T-helper 2 cell treated with Interferon-gamma antibody and Interleukin-4, amounts not matched to agents 5 μg/mL and 100 μg/mL, for 36 hours (primary cell): ENCODE measurements at regions not wholly inside any gene's neighbourhood (a gene's known extent, or its start where the extent isn't known, plus 50 kb on each side); places are given as distances from the start of the nearest gene placed in this dataset.
"Not testable (repeated sequence)": the region's sequence is repeated elsewhere in the genome, so short reads cannot be mapped to it uniquely, and the experiment has no call there.

ENCODE experiments used
- DNase-seq: peaks from one replicate; pipeline ENCODE4 v3.0.0; 2021; ENCODE audit warnings: low spot score
- H3K27ac Mint-ChIP-seq: one replicate; pipeline ENCODE4 v1.8.0; 2021; ENCODE audit warnings: mild to moderate bottlenecking, mixed read lengths
- H3K27me3 Mint-ChIP-seq: one replicate; pipeline ENCODE4 v1.8.0; 2021; ENCODE audit warnings: low read depth, mixed read lengths
- H3K36me3 Mint-ChIP-seq: one replicate; pipeline ENCODE4 v1.8.0; 2021; ENCODE audit warnings: low read depth, mixed read lengths
- H3K4me1 Mint-ChIP-seq: one replicate; pipeline ENCODE4 v1.8.0; 2021; ENCODE audit warnings: low read depth, mixed read lengths
- H3K4me3 Mint-ChIP-seq: one replicate; pipeline ENCODE4 v1.8.0; 2022; ENCODE audit warnings: mild to moderate bottlenecking, moderate library complexity, mixed read lengths
- H3K9me3 Mint-ChIP-seq: one replicate; pipeline ENCODE4 v1.8.0; 2021; ENCODE audit warnings: mixed read lengths

DNA sequence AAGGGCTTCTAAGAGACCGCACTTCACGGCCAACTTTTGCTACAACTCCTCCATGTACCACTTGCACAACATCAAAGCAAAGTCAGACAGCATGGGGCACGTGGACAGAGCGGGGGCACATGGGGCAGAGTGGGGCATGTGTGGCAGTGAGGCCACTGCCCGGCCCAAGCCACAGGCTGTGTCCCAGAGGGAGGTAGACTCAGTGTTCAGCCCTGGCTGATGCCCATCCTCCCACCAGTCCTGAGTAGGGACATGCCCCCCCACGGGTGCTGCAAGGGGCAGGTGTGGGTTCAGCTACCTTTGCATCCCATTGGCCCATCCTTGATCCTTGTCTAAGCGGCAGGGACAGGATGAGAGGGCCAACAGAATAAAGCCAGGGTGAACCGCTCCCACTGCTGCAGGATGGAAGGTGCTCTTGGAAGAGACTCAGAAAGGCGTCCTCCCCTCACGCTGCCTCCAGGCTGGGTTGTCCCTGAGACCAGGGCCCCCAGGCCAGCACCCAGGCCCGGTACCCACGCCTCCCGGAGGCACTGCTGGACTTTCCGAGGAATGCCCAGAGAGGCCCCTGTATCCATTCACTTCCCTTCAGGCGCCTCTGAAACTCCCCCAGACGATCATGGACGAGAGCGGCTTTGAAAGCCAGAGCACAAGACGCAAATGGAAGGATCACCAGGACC, 218.2 kb downstream of the NDUFA10 start:
- no peaks in the 10 kb centered on the region for H3K36me3 Mint-ChIP-seq
- DNase-seq, result no peak
- H3K27me3 Mint-ChIP-seq, result no peaks in the 10 kb centered on the region
- no peaks in the 10 kb centered on the region for H3K4me1 Mint-ChIP-seq
- no peaks in the 10 kb centered on the region for H3K9me3 Mint-ChIP-seq
- H3K4me3 Mint-ChIP-seq, result no peak overlapping the region
- no peak overlapping the region for H3K27ac Mint-ChIP-seq

DNA sequence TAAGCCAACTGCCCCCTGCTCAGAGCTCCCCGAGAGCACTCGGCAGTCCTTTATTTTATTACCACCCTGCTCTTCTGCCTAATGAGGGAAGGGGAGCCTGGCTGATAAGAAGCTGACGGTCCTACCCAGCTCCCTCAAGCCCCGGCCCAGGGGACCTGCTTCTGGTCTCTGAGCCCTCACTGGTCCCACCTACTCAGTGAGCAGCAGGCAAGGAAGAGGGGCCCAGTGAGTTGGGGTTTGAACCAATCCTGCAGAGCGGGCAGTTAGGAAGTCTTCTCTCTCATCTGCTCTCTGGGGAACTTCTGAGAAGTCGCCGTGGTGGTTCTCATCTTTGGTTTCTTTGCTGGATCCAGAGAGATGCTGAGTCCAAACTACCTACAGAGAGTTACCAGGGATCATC, 218.9 kb downstream of the NDUFA10 start:
- Mint-ChIP-seq H3K36me3 (no peaks in the 10 kb centered on the region), H3K27me3 (no peaks in the 10 kb centered on the region)
- no peak for DNase-seq

DNA sequence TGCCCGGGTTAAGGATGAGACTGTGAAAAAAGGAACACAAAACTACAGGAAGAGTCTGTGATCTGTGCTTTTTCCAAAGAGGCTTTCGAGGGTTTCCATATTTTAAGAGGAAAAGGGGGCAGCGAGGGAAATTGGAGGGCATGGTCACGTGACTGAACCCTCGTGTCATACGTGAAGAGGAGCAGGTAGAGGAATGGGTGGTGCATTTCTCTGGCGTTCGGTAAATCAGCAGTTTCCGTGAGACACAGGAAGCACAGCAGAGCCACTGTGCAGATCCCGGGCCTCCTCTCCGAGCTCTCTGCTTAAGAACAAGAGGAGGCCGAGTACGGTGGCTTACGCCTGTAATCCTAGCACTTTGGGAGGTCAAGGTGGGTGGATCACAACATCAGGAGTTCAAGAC, 219.7 kb downstream of the NDUFA10 start:
- Mint-ChIP-seq H3K9me3 (no peaks in the 10 kb centered on the region), H3K27ac (no peak overlapping the region), H3K4me3 (no peak overlapping the region), H3K36me3 (no peaks in the 10 kb centered on the region), H3K4me1 (no peaks in the 10 kb centered on the region), H3K27me3 (no peaks in the 10 kb centered on the region)
- no peak for DNase-seq

More for the DNA sequence above, 218.9 kb downstream of the NDUFA10 start:
- Mint-ChIP-seq H3K9me3 (no peaks in the 10 kb centered on the region), H3K4me3 (no peak overlapping the region), H3K27ac (no peak overlapping the region), H3K4me1 (no peaks in the 10 kb centered on the region)

DNA sequence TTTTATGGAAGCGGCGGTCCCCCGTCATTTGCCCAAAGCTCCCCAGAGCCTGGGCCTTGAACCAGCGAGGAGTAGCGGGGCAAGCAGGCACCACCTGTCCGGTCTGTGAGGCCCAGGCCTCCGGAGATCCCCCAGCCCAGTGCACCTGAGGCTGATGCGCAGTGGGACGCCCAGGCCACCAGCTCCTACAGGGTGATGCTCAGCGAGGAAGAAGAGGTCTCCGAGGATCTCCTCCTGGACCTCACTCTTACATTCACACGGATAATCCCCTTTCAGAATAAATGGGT, 220.2 kb downstream of the NDUFA10 start:
- no peak overlapping the region for H3K4me3 Mint-ChIP-seq
- H3K27me3 Mint-ChIP-seq, result no peaks in the 10 kb centered on the region
- no peaks in the 10 kb centered on the region for H3K36me3 Mint-ChIP-seq
- no peaks in the 10 kb centered on the region for H3K4me1 Mint-ChIP-seq
- no peak overlapping the region for H3K27ac Mint-ChIP-seq
- no peak for DNase-seq
- H3K9me3 Mint-ChIP-seq, result no peaks in the 10 kb centered on the region

DNA sequence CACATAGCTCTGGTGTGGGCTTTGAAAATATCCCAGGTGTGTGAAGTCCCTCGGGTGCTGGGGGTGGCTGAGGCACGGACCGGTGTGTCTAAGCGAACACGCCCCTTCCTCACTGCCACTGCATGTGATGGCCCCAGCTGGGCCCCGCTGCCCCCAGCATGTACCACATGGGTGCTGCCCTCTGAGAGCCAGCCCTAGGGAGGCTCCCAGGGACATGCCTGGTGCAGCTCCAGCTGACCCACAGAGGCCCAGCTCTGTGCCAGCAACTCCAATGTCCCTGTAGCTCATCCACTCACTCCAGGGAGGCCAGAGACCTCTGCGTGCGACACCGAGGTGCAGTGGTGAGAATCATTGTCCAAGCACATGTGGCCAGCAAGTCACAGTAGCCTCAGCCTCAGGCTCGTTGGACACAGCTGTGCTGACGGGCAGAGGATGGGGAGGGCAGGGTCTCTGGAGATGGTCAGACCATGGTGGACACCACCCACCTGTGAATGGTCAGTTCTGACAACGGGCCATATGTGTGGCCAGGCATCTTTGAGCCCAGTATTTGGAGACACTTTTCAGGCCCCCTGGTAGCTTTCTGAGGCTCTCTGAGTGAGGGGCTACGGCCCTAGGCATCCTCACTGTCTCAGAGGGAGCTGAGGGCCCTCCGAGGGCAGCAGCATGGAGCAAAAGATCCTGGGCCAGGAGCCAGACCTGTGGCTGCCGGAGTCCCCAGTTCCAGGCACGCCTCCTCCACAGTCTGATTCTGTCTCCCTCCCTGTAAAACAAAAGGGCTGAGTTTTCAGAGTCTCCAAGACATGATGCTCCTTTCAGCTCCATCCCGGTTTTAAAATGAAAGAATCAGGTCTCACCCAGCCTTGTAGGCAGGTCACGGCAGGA, 220.7 kb downstream of the NDUFA10 start:
- Mint-ChIP-seq H3K9me3 (no peaks in the 10 kb centered on the region), H3K27ac (no peak overlapping the region), H3K4me1 (no peaks in the 10 kb centered on the region), H3K36me3 (no peaks in the 10 kb centered on the region), H3K4me3 (no peak overlapping the region), H3K27me3 (no peaks in the 10 kb centered on the region)
- DNase-seq, result no peak

DNA sequence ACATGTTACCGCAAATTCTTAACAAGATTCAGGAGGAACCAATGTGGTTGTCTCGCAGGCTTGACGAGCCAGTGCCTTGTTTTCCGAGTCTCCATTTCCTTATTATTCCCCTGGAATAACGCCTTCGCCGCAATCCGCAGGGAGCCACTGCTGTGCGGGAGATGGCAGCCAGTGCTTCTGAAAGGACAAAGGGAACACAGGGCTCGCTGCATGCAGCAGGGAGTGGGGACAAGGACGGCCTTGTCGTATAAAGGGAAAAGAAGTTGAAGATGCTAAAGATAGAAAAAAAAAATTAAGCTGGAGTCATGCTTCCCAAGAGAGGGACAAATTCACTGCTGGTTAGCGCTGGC, 221.4 kb downstream of the NDUFA10 start:
- no peaks in the 10 kb centered on the region for H3K9me3 Mint-ChIP-seq
- H3K27ac Mint-ChIP-seq, result no peak overlapping the region
- peaks cover under 1% of the 10 kb centered on the region for H3K27me3 Mint-ChIP-seq
- no peaks in the 10 kb centered on the region for H3K36me3 Mint-ChIP-seq
- no peaks in the 10 kb centered on the region for H3K4me1 Mint-ChIP-seq
- no peak overlapping the region for H3K4me3 Mint-ChIP-seq
- DNase-seq, result no peak

DNA sequence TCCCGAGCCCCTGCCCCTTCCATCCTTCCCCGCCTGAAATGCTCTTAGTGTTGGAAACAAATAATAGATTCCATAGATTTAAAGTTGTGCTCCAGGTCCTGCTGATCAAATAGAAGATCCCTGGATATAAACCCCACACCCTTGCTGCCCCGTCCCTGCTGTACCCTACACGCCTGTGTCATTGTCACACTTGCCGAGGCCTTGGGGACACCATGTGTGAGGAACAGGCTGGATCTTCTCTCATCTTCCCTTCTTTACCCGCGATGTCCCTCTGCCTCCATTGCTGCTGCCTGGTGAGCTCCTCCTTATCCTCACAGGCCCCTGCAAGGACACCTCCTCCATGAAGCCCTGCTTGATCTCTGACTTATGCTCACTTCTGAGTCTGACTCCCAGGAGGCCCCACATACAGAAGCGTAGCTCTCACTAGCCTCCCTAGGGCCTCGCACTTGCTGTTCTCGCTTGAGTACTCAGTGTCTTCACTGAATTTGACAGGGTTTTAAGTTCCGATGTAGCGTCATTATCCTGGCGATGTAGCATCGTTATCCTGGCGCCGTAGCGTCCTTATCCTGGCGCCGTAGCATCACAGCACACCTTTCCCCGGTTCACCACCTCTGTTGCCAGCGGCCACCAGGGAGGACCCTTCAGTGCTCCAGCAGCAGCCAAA, 221.9 kb downstream of the NDUFA10 start:
- Mint-ChIP-seq H3K4me3 (no peak overlapping the region), H3K27ac (no peak overlapping the region), H3K4me1 (no peaks in the 10 kb centered on the region), H3K27me3 (peaks cover 2% of the 10 kb centered on the region), H3K9me3 (no peaks in the 10 kb centered on the region), H3K36me3 (no peaks in the 10 kb centered on the region)
- DNase-seq, result no peak

DNA sequence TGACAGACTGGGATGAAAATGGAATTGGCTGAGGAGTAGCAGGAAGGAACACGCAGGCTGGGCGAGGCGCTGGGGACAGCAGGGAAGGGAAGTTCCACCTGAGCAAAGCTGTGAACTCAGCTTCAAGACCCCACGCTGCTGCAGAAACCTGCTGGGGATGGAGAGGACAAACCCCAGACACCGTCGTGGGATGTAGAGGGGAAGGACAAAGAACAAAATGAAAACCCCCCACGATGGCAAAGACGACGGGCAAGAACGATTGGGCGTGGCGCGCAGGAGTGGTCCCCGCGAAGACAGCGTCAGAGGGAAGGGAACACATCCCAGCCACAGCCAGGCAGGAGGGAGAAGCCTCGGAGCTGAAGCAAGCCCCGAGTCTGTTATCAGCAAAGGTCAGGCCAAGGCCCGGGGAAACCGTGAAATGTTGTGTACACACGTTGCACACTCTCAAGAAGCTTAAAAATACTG, 222.9 kb downstream of the NDUFA10 start:
- Mint-ChIP-seq H3K36me3 (no peaks in the 10 kb centered on the region), H3K9me3 (no peaks in the 10 kb centered on the region), H3K4me1 (no peaks in the 10 kb centered on the region), H3K4me3 (no peak overlapping the region), H3K27ac (no peak overlapping the region), H3K27me3 (peaks cover 7% of the 10 kb centered on the region)
- no peak for DNase-seq

DNA sequence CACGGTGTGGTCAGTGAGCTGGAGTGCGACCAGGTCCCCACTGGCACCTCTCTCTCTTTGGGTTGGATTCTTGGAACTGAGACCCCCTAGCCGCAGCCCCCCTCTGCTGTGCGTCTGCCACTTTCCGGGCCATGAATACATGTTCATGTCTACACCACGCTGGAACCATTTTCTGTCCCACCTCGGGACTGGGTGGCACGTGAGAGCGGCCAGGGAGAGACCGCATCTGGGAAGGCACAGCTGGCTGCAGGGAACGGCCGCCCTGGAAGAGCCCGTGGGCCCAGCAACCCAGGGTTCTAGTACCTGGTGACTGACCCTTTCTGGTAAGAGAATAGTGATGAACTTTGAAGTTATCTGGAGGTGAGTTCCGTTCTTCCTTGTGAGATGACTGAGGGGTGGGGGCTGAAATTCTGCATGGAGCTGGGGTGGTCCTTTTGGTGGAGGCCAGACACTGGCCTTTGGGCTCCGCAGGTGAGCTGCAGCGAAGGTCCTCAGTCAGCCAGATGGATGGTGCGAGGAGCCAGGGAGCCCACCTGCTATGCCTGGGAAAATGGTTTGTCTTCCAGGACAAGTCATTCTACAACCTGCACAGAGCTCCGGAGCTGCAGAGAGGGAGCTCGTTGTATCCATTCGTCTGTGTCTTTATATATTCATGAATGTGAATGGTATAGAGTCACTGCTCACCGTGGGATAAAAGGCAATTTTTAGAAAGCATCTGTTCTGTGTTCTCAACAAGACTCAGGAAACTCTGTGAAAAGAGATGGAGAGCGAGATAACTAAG, 223.5 kb downstream of the NDUFA10 start:
- Mint-ChIP-seq H3K27ac (no peak overlapping the region), H3K27me3 (peaks cover 9% of the 10 kb centered on the region), H3K9me3 (no peaks in the 10 kb centered on the region), H3K36me3 (no peaks in the 10 kb centered on the region), H3K4me3 (no peak overlapping the region), H3K4me1 (no peaks in the 10 kb centered on the region)
- no peak for DNase-seq

DNA sequence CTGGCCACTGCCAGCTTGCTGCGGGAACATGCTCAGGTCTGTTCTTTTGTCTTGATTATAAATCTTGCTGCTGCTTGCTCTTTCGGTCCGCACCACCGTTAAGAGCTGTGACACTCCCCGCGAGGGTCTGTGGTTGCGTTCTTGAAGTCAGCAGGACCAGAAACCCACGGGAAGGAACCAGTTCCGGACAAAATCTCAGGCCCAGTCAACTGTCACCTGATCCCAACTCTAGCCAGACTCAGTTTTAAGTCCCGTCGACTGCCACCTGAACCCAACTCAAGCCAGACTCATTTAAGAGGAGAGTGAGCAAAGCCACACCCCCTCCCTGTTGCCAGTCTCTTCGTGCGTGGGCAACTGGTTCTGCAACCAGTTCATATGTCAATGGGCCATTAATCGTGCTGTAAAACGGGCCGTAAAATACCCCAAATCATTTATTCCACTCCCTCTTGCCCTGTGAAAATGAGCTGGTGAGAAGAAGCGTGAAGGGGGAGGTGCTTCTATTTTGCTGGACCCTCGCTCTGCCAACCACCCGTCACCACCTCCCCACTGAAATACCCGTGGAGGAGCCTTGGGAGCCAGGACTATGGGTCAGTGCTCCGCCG, 224.3 kb downstream of the NDUFA10 start:
- Mint-ChIP-seq H3K4me3 (no peak overlapping the region), H3K27me3 (peaks cover 9% of the 10 kb centered on the region), H3K27ac (no peak overlapping the region), H3K9me3 (no peaks in the 10 kb centered on the region), H3K4me1 (no peaks in the 10 kb centered on the region), H3K36me3 (no peaks in the 10 kb centered on the region)
- DNase-seq, result no peak

DNA sequence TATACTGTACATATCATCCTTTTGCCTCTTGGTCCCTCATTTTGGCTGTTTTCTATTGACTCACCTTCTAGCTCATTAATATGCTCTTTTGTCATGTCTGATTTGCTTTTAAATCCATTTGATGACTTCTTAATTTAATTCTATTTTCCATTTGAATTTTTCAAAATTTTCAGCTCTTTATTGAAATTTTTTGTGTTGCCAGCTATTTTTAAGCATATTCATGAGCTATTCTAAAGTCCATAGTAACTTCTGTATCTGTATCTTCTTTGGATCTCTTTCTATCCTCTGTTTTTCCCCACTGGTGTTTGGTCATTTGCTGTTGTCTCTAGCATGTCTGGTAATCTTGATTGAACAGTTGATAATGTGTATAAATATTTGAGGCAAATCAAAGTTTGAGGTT, 227.8 kb downstream of the NDUFA10 start:
- no peak for DNase-seq
- no peaks in the 10 kb centered on the region for H3K36me3 Mint-ChIP-seq
- H3K27ac Mint-ChIP-seq, result no peak overlapping the region
- no peaks in the 10 kb centered on the region for H3K9me3 Mint-ChIP-seq
- H3K4me1 Mint-ChIP-seq, result no peaks in the 10 kb centered on the region
- peaks cover 9% of the 10 kb centered on the region for H3K27me3 Mint-ChIP-seq
- H3K4me3 Mint-ChIP-seq, result no peak overlapping the region

DNA sequence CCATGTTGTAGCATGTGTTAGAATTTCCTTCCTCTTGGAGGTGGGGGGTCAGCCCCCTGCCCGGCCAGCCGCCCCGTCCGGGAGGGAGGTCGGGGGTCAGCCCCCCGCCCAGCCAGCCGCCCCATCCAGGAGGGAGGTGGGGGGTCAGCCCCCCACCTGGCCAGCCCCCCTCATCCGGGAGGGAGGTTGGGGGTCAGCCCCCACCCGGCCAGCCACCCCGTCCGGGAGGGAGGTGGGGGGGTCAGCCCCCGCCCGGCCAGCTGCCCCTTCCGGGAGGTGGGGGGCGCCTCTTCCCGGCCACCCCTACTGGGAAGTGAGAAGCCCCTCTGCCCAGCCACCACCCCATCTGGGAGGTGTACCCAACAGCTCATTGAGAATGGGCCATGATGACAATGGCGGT, 229.4 kb downstream of the NDUFA10 start:
- DNase-seq, H3K27ac Mint-ChIP-seq, H3K4me3 Mint-ChIP-seq, H3K27me3 Mint-ChIP-seq, H3K4me1 Mint-ChIP-seq, H3K36me3 Mint-ChIP-seq, H3K9me3 Mint-ChIP-seq: not testable (repeated sequence)

DNA sequence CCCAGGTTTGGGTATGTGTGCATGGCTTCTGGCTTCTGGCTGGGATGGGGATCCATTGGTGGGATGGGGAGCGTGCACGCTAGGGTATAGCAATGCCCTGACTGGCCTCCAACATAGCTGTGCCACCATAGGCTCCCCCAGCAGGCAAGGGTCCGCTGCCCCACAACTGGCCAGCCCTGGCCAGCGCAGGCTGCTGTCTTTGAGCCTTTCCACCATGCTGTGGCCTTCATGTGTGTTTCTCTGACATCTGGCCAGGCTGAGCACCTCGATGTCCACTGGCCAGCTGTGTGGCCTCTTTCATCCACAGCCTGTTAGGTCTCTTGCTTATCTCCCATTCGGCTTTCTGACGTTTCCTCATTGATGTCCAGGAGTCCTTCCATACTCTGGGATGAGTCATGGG, 231.3 kb downstream of the NDUFA10 start:
- no peaks in the 10 kb centered on the region for H3K9me3 Mint-ChIP-seq
- no peak for DNase-seq
- H3K4me1 Mint-ChIP-seq, result no peaks in the 10 kb centered on the region
- peaks cover 9% of the 10 kb centered on the region for H3K27me3 Mint-ChIP-seq
- H3K4me3 Mint-ChIP-seq, result no peak overlapping the region
- no peak overlapping the region for H3K27ac Mint-ChIP-seq
- no peaks in the 10 kb centered on the region for H3K36me3 Mint-ChIP-seq
